ENCODE measurements at regions not wholly inside any gene's neighbourhood (a gene's known extent, or its start where the extent isn't known, plus 50 kb on each side); places are given as distances from the start of the nearest gene placed in this dataset.

DNA sequence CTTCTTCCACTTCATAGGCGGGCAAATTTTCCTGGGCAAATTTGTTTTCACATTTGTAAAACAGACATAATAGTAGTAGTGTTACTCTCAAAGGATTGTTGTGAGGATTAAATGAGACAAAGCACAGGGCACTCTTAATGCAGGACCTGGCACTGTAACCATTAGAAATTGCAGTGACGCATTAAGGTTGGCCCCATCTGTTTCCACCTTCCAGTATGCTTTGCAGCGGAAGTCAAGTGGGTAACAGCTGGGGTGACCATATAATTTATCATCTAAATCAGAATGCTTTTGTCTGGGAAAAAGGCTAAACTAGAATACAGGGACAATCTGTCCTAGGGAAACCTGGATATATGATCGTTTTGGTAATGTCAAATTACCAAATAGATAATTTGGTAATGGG, 132.5 kb upstream of the CACHD1 start:
- no peak overlapping the region for H3K4me3 ChIP-seq (ENCODE audit: low read depth, low read length)
- no peak for DNase-seq (ENCODE audit: low read depth)
- no peak for TF ChIP-seq MYC (IDR thresholded peaks at IDR 0.05; ENCODE audit: low read depth, low read length)

- TF ChIP-seq MAX (IDR thresholded peaks at IDR 0.05; ENCODE audit: low read depth, low read length): no peak
- TF ChIP-seq MYC (IDR thresholded peaks at IDR 0.05; ENCODE audit: low read depth, low read length): no peak
- TF ChIP-seq, protein P1, sequence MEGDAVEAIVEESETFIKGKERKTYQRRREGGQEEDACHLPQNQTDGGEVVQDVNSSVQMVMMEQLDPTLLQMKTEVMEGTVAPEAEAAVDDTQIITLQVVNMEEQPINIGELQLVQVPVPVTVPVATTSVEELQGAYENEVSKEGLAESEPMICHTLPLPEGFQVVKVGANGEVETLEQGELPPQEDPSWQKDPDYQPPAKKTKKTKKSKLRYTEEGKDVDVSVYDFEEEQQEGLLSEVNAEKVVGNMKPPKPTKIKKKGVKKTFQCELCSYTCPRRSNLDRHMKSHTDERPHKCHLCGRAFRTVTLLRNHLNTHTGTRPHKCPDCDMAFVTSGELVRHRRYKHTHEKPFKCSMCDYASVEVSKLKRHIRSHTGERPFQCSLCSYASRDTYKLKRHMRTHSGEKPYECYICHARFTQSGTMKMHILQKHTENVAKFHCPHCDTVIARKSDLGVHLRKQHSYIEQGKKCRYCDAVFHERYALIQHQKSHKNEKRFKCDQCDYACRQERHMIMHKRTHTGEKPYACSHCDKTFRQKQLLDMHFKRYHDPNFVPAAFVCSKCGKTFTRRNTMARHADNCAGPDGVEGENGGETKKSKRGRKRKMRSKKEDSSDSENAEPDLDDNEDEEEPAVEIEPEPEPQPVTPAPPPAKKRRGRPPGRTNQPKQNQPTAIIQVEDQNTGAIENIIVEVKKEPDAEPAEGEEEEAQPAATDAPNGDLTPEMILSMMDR (IDR thresholded peaks at IDR 0.05; ENCODE audit: low read depth, low read length): no peak
- TF ChIP-seq POLR2A (IDR thresholded peaks at IDR 0.05; ENCODE audit: extremely low read depth, insufficient read length): no peak
- DNase-seq (ENCODE audit: low read depth): no peak
- no peak overlapping the region for H3K4me3 ChIP-seq (ENCODE audit: low read depth, low read length)
Observed at GRCh38 chr1:64337926-64338325, 132.0 kb upstream of the CACHD1 start.

- TF ChIP-seq MYC (IDR thresholded peaks at IDR 0.05; ENCODE audit: low read depth, low read length): no peak
- TF ChIP-seq, protein P1 (IDR thresholded peaks at IDR 0.05; ENCODE audit: low read depth, low read length): no peak
- TF ChIP-seq POLR2A (IDR thresholded peaks at IDR 0.05; ENCODE audit: extremely low read depth, insufficient read length): no peak
- no peak for TF ChIP-seq MAX (IDR thresholded peaks at IDR 0.05; ENCODE audit: low read depth, low read length)
Observed at GRCh38 chr1:64340361-64340760, 129.6 kb upstream of the CACHD1 start.

GRCh38 chr1:64343105-64343822, 126.7 kb upstream of the CACHD1 start:
- H3K4me3 ChIP-seq (ENCODE audit: low read depth, low read length): no peak overlapping the region
- no peak for DNase-seq (ENCODE audit: low read depth)
- TF ChIP-seq, protein P1 (IDR thresholded peaks at IDR 0.05; ENCODE audit: low read depth, low read length): no peak
- TF ChIP-seq POLR2A (IDR thresholded peaks at IDR 0.05; ENCODE audit: extremely low read depth, insufficient read length) (no peak), MYC (IDR thresholded peaks at IDR 0.05; ENCODE audit: low read depth, low read length) (no peak), MAX (IDR thresholded peaks at IDR 0.05; ENCODE audit: low read depth, low read length) (no peak)

More at GRCh38 chr1:64340361-64340760, 129.6 kb upstream of the CACHD1 start:
- no peak for DNase-seq (ENCODE audit: low read depth)
- no peak overlapping the region for H3K4me3 ChIP-seq (ENCODE audit: low read depth, low read length)

- TF ChIP-seq POLR2A (IDR thresholded peaks at IDR 0.05; ENCODE audit: extremely low read depth, insufficient read length) (no peak), MYC (IDR thresholded peaks at IDR 0.05; ENCODE audit: low read depth, low read length) (no peak), MAX (IDR thresholded peaks at IDR 0.05; ENCODE audit: low read depth, low read length) (no peak)
- TF ChIP-seq, protein P1 (IDR thresholded peaks at IDR 0.05; ENCODE audit: low read depth, low read length): no peak
- no peak for DNase-seq (ENCODE audit: low read depth)
- no peak overlapping the region for H3K4me3 ChIP-seq (ENCODE audit: low read depth, low read length)
Observed at GRCh38 chr1:64343823-64344190, 126.1 kb upstream of the CACHD1 start.

- TF ChIP-seq MAX (IDR thresholded peaks at IDR 0.05; ENCODE audit: low read depth, low read length) (no peak), MYC (IDR thresholded peaks at IDR 0.05; ENCODE audit: low read depth, low read length) (no peak), POLR2A (IDR thresholded peaks at IDR 0.05; ENCODE audit: extremely low read depth, insufficient read length) (no peak)
- TF ChIP-seq, protein P1 (IDR thresholded peaks at IDR 0.05; ENCODE audit: low read depth, low read length): no peak
- DNase-seq (ENCODE audit: low read depth): no peak
- H3K4me3 ChIP-seq (ENCODE audit: low read depth, low read length): no peak overlapping the region
Observed at GRCh38 chr1:64348270-64348960, 121.5 kb upstream of the CACHD1 start.
